ENCODE measurements at regions not wholly inside any gene's neighbourhood (a gene's known extent, or its start where the extent isn't known, plus 50 kb on each side); places are given as distances from the start of the nearest gene placed in this dataset.

DNA sequence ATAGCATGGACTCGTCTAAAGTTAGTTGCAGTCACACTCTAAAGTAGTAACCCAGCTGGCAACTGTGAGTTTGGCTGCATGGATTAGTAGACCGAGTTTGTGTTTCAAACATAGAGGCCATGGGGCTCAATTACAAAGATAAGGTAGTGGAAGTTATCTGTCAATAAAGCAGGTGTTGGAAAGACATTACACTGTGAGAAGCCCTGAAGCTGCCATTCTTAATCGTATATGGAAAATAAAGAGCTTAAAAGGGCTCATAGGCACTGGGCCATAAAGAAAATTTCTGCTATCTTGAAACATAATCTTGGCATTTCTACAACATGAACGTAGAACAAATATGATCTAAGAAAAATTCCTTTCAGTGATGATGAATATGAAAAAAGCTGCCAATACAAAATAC, 837.7 kb downstream of the REEP3 start:
- TF ChIP-seq EZH2 (IDR thresholded peaks at IDR 0.05; ENCODE audit: borderline replicate concordance, insufficient read depth, low read depth, low read length, poor library complexity, severe bottlenecking) = no peak
- no peak for TF ChIP-seq CTCF (IDR thresholded peaks at IDR 0.05)

Measured in B cell (primary cell).